Mammary epithelial cell (primary cell): ENCODE measurements at regions not wholly inside any gene's neighbourhood (a gene's known extent, or its start where the extent isn't known, plus 50 kb on each side); places are given as distances from the start of the nearest gene placed in this dataset.

Experiments used
- EZH2 ChIP-seq: IDR thresholded peaks from 2 replicates; pipeline ENCODE4 v1.6.1; 2012; ENCODE audit warnings: low read length, inconsistent platforms, borderline replicate concordance
- TF ChIP-seq, protein P1 (sequence below), 2 donors: IDR thresholded peaks in 1 of 2; conservative IDR thresholded peaks in 1 of 2; 2 replicates each; pipeline ENCODE4 v1.5.1; 2011 to 2012; ENCODE audit warnings: inconsistent platforms in 2 of 2, low read length in 2 of 2, mild to moderate bottlenecking in 2 of 2, control low read depth in 1 of 2, low read depth in 1 of 2; ENCODE audit not compliant: insufficient read depth in 1 of 2; ENCODE audit errors: extremely low read depth in 1 of 2

GRCh38 chr6:40293460-40294185 is 293.5 kb downstream of the LRFN2 start:
- TF ChIP-seq, protein P1, sequence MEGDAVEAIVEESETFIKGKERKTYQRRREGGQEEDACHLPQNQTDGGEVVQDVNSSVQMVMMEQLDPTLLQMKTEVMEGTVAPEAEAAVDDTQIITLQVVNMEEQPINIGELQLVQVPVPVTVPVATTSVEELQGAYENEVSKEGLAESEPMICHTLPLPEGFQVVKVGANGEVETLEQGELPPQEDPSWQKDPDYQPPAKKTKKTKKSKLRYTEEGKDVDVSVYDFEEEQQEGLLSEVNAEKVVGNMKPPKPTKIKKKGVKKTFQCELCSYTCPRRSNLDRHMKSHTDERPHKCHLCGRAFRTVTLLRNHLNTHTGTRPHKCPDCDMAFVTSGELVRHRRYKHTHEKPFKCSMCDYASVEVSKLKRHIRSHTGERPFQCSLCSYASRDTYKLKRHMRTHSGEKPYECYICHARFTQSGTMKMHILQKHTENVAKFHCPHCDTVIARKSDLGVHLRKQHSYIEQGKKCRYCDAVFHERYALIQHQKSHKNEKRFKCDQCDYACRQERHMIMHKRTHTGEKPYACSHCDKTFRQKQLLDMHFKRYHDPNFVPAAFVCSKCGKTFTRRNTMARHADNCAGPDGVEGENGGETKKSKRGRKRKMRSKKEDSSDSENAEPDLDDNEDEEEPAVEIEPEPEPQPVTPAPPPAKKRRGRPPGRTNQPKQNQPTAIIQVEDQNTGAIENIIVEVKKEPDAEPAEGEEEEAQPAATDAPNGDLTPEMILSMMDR (conservative IDR thresholded peaks at IDR 0.05 in 1 of 2, IDR thresholded peaks at IDR 0.05 in 1 of 2; ENCODE audit: extremely low read depth in 1 of 2, insufficient read depth in 1 of 2, low read depth in 1 of 2, low read length in 2 of 2) = no peak
- TF ChIP-seq EZH2 = no peak
